SIG-M5 treated with dmso at 0.1 percent for 504 hours (cell line): ENCODE measurements at regions not wholly inside any gene's neighbourhood (a gene's known extent, or its start where the extent isn't known, plus 50 kb on each side); places are given as distances from the start of the nearest gene placed in this dataset.
A peak's percentile ranks its signal among the peaks of the same experiment; 100 is the strongest.
"Not testable (repeated sequence)": the region's sequence is repeated elsewhere in the genome, so short reads cannot be mapped to it uniquely, and the experiment has no call there.

ENCODE experiments used
- DNase-seq: peaks from one replicate; lab custom pipeline; 2025; ENCODE audit not compliant: unreplicated experiment; lab: John Stamatoyannopoulos, UW

- no peak for DNase-seq
Observed at GRCh38 chr5:154626876-154627557, 128.2 kb upstream of the LARP1 start.

- no peak for DNase-seq
Observed at GRCh38 chr5:154625031-154625430, 130.1 kb upstream of the LARP1 start.

- no peak for DNase-seq
Observed at GRCh38 chr5:154624341-154624740, 130.8 kb upstream of the LARP1 start.

- peak; percentile 54 for DNase-seq
Observed at GRCh38 chr5:154620411-154620810, 134.8 kb upstream of the LARP1 start.

GRCh38 chr5:154618696-154619095, 136.5 kb upstream of the LARP1 start:
- DNase-seq, result no peak

GRCh38 chr5:154614595-154614994, 136.6 kb upstream of the HAND1 start:
- no peak for DNase-seq

- DNase-seq, result no peak
Observed at GRCh38 chr5:154614125-154614524, 136.1 kb upstream of the HAND1 start.

- DNase-seq, result no peak
Observed at GRCh38 chr5:154612666-154613065, 134.6 kb upstream of the HAND1 start.

GRCh38 chr5:154611341-154611767, 133.3 kb upstream of the HAND1 start:
- DNase-seq, result no peak

- DNase-seq, result peak; percentile 60
Observed at GRCh38 chr5:154610321-154611154, 132.5 kb upstream of the HAND1 start.

- DNase-seq, result no peak
Observed at GRCh38 chr5:154609251-154609650, 131.2 kb upstream of the HAND1 start.

GRCh38 chr5:154608531-154609011, 130.5 kb upstream of the HAND1 start:
- DNase-seq, result no peak

- DNase-seq, result no peak
Observed at GRCh38 chr5:154607746-154608145, 129.7 kb upstream of the HAND1 start.

- no peak for DNase-seq
Observed at GRCh38 chr5:154606246-154606645, 128.2 kb upstream of the HAND1 start.

GRCh38 chr5:154603953-154604679, 126.1 kb upstream of the HAND1 start:
- no peak for DNase-seq

- DNase-seq, result no peak
Observed at GRCh38 chr5:154603485-154603884, 125.5 kb upstream of the HAND1 start.

- DNase-seq, result no peak
Observed at GRCh38 chr5:154603011-154603410, 125.0 kb upstream of the HAND1 start.

GRCh38 chr5:154601014-154601413, 123.0 kb upstream of the HAND1 start:
- no peak for DNase-seq

- no peak for DNase-seq
Observed at GRCh38 chr5:154598021-154598420, 120.0 kb upstream of the HAND1 start.

GRCh38 chr5:154596844-154597243, 118.8 kb upstream of the HAND1 start:
- not testable (repeated sequence) for DNase-seq

- DNase-seq, result no peak
Observed at GRCh38 chr5:154595662-154596061, 117.6 kb upstream of the HAND1 start.

- no peak for DNase-seq
Observed at GRCh38 chr5:154593796-154594195, 115.8 kb upstream of the HAND1 start.
